ENCODE measurements at regions not wholly inside any gene's neighbourhood (a gene's known extent, or its start where the extent isn't known, plus 50 kb on each side); places are given as distances from the start of the nearest gene placed in this dataset.
"Not testable (repeated sequence)": the region's sequence is repeated elsewhere in the genome, so short reads cannot be mapped to it uniquely, and the experiment has no call there.

DNA sequence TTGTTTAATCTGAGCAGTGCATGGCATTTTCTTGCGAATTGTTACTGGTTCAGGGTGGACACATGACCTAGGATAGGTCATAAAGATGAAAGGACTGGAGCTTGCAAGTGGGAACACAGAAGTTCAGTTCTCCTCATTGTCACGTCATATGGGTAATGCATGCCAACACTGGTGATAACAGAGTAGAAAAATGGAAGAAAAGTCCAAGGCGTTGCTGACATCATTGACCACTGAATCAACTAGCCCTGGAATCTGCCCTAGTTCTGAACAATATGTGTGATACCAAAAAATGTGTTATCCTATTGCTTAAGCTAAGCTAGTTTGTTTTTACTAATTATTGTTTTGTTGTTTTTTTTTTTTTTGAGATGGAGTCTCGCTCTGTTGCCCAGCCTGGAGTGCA is 234.2 kb upstream of the MAF start:
- DNase-seq (ENCODE audit: low read depth): no peak

DNA sequence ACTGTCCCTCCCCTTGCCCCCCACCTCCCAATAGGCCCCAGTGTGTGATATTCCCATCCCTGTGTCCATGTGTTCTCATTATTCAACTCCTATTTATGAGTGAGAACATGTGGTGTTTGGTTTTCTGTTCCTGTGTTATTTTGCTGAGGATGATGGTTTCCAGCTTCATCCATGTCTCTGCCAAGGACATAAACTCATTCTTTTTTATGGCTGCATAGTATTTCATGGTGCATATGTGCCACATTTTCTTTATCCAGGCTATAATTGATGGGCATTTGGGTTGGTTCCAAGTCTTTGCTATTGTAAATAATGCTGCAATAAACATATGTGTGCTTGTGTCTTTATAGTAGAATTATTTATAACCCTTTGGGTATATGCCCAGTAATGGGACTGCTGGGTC is 233.5 kb upstream of the MAF start:
- DNase-seq (ENCODE audit: low read depth): not testable (repeated sequence)

GRCh38 chr16:79833559-79833958 is 233.0 kb upstream of the MAF start:
- DNase-seq (ENCODE audit: low read depth): no peak

DNA sequence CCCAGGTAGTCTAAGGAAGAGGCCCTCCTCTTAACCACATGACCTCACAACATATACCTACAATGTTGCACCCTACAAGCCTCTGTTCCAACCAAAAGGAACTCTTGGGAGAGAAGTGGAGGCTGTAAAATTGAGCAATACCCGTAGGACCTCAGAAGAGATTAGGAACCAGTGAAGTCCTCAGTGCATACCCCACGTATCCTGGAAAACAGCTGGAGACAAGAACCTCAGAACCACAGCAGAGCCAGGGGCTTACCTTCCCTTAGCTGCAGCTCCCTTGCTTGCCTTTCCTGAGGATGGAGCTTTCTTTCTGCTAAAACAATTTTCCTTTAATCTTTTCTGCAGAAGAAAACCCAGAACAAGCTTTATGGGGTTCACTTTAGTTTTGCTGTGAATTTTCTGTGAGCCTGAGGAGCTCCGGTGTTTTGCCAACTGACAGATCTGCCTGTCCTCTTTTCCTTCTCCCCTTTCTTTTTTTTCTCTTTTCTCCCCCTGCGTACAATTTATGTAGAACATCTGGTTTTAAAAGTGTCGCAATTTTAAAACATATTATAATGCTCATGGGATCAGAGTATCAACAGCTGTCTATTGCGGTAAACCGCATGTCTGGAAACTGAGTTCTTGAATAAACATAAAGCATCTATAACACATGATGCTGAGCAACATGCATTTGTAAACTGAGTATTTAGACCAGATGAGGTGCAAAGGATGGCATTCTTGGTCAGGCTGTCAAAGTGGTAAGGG is 226.4 kb upstream of the MAF start:
- DNase-seq (ENCODE audit: low read depth): no peak

DNA sequence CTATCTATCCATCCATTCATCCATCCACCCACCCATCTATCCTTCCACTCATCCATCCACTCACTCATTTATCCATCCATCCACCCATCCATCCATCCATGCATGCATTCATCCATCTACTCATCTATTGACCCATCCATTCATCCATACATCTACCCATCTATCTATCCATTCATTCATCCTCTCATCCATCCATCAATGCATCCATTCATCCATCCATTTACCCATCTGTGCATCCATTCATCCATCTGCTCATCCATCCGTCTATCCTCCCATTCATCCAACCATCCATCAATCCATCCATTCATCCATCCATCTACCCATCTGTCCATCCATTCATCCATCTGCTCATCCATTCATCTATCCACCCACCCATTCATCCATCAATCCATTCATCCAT is 224.5 kb upstream of the MAF start:
- DNase-seq (ENCODE audit: low read depth): no peak

- DNase-seq (ENCODE audit: low read depth): no peak
Measured at GRCh38 chr16:79823639-79824038, 223.1 kb upstream of the MAF start.

DNA sequence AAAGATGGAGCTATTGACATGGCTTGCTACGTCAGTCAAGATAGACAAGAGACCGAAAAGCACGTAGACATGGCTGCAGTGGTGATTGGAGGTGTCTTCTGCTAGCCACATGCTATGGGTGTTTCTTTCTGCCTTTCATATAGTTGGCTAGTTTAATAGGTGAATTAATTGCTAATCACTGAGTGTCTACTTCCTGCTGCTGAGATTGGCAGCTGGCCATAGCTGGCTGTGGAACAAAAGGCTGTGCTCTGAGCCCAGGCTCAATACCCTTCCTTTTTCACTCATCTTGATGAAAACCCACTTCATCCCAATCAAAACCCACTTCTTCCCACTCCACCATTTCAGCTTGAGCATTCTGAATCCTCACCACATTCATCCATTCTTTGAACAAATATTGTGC is 221.4 kb upstream of the MAF start:
- DNase-seq (ENCODE audit: low read depth): no peak

DNA sequence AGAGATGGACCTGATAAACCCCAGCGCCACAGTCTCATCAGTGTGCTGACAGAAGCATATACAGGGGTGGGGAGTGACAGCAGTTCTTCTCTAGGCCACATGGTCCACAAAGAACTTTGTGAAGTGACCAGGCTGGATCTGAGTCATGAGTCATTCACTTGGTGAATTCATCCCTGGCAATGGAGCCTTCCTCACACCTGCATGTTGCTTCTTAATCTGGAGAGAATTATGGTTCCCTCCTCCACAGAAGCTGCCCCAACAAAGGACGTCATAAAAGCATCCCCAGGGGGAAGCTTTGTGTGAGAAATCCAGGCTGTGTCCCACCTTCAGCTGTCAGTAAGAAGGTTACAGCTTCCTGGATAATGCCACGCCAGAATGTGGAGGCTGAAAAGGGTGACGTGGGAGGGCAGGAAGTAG is 215.6 kb upstream of the MAF start:
- DNase-seq (ENCODE audit: low read depth): no peak

DNA sequence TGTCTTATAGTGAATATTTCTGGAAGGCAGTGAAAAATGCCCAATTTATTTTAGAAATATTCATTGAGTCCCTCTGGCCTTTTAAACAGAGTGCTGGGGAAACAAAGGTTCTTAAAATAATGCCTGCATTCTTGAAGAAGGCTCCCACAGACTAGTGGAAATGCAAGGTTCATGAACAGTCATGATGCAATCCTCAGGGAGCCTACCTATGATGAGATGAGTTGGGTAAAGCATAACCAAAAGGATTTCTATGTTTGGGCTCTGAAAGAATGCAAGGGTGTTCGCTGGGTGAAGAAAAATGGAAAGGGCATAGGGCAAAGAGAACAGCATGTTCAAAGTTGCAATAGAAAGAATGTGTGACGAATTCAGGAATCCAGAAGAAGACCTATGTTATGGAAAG is 214.5 kb upstream of the MAF start:
- DNase-seq (ENCODE audit: low read depth): no peak

GRCh38 chr16:79814124-79814523 is 213.6 kb upstream of the MAF start:
- no peak for DNase-seq (ENCODE audit: low read depth)

- DNase-seq (ENCODE audit: low read depth): no peak
Measured at GRCh38 chr16:79811541-79811940, 211.0 kb upstream of the MAF start.

DNA sequence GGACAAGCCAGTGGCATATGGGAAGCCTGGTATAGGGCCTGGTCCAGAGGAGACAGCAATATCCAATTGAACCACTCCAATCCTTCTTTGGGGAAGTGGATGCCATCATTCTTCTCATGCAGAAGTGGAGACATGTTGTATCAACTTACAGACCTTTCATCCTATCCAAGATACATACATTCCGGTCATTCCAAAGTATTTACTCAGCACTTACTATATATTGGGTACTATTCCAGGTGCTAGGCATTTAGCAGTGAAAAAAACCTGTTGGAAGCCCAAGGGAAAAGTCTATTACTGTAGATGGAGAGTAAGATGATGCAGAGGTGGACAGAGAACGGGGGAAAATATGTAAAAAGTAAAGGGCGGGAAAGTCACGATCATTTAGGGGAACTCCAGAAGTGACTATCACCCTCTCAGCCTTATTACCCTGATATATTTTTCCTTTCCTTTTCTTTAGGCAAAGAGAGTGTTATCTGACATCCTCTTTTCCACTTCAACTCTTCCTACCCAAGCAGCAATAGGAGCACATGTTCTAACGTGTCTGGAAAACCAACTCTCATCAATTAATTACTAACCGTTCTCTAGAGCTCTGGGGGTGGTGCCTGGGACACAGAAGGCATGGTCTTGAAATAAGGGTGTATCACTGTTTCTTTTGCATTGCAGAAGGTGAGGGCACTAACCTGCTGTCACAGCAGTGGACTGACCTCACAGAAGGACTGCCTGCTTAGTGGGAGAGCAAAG is 210.1 kb upstream of the MAF start:
- no peak for DNase-seq (ENCODE audit: low read depth)

DNA sequence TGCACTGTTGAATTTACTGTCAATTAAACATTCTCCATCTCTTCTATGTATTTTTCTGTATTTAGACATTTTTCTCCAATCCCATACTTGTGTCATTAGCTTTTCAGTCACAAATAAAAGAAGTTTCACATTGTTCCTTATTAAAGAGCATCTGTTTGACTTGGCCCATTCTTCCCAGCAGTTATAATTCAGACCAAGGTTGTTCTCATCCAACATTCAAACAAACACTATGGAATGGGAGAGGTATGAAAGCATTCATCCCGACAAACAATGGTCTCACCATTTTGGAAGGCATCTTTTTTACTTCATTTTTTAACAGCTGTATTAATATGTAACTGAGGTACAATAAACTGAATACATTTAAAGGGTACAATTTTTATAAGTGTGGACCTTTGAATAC is 208.8 kb upstream of the MAF start:
- DNase-seq (ENCODE audit: low read depth): no peak

GRCh38 chr16:79808731-79809130 is 208.2 kb upstream of the MAF start:
- DNase-seq (ENCODE audit: low read depth): no peak

DNA sequence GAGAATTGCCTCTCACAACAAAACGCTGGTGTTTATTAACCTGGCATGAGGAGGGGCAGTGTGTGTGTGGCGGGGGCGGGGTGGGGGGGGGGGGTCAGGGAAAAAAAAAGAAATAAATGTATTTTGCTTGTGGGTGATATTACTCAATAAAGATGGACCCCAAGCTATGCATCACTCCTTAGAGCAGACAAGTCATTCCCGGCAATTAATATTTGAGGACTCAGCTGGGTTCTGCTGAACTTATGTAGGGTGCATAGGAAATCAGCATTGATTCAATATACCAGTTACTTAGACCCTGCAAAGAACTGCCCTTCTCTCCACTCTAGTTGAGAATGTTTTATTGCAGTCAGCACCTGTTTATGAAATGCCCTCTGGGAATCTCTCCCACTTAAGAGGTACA is 206.2 kb upstream of the MAF start:
- no peak for DNase-seq (ENCODE audit: low read depth)

DNA sequence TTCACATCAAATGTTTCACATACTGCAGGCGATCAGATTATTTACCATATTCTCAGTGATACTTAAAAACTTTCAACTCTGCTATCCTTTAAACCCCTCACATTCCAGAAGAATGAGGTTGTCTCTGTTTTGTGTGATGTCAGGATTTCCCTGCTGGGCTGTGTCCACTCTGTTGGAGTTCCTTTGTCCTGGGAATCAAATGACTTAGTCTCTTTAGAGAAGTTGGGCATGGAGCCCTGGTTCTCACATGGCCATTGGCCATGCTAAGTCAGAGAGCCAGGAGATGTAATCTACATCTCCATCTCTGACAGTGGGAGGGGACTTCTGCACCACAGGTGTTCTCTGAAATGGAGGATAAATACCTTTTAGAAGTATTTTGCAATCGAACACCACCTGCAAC is 205.1 kb upstream of the MAF start:
- no peak for DNase-seq (ENCODE audit: low read depth)

DNA sequence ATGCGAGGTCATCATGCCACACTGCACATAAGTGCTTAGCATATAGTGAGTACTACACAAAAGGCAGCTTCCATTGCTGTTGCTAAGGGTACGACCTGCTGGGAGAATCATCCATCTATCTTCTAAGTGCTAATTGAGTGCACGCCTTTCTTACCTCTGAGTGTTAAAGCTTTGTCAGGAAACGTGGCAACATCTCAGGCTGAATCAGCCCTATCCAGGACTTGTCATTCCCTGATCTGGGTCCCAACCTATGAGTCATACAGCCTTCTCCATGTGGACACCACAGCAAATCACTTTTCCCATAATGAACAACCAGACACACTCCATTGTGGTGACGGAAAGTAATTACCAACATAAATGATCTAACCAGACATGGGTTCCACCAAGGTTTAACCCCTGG is 201.1 kb upstream of the MAF start:
- no peak for DNase-seq (ENCODE audit: low read depth)

- DNase-seq (ENCODE audit: low read depth): no peak
Measured at GRCh38 chr16:79800016-79800608, 199.6 kb upstream of the MAF start.

DNA sequence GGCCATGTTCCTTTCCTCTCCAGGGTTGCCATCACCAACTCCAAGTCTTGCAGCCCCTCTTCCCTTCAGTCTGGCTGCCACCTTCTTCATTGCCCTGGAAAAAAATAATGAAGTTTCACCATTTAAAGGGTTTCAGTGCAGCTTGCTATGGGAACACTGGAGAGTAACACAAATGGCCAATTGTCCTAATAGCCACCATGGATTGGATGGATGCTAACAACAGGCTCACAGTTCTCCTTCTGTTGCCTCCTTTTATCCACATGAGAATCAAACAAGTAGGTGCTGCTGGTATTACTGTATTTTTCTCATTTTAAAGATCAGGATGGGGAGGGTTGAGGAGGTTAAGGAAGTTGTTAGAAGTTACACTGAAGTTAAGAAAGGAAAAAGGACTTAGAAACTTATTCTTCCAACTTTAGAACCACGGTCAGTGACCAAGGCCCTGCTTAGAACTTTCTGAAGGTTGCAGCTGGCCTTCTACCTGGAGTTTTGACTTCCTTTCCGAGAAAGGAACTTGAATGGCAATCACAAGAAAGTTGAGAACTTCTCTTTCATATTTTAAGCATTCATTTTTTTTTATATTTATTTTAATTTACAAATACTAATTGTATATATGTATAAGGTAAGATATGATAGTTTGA is 198.0 kb upstream of the MAF start:
- no peak for DNase-seq (ENCODE audit: low read depth)

DNA sequence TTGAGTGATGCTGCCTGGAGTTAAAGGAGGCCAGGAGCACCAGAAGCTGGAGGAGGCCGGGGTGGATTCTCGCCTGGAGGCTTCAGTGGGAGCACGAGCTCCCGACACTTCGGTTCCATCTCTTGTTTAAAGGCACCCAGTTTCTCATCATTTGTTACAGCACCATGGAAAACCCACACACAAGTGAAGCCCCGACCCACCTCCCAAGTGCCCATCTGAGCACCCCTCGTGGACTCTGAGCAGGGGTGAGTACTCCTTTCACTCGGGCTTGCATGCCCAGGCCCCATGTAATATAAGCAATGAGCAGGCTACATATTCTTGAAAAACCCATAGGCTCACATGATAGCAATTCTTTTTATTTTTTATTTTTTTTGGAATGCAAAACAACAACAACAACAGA is 196.9 kb upstream of the MAF start:
- DNase-seq (ENCODE audit: low read depth): no peak

GRCh38 chr16:79795556-79795955 is 195.0 kb upstream of the MAF start:
- no peak for DNase-seq (ENCODE audit: low read depth)

DNA sequence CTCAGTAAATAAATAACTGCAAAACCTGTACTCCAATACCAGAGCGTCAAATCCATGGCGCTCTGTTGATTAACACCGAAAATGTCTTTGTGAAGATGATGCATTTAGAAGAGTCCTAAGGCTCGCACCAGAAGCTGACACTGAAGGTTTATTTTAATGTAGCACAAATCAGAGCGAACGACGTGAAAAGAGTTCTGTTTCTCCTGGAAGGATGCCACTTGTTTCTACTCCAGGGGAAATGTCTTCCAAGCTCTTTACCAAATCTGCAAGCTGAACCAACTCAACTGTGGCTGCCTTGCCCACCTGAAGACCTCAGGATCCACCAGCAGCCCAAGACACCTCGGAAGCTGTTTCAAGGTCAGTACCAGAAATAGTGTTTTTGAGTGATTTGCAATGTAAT is 194.4 kb upstream of the MAF start:
- no peak for DNase-seq (ENCODE audit: low read depth)

Data from forelimb muscle (tissue), 1 donor.